HEK293T (cell line): ENCODE measurements at regions not wholly inside any gene's neighbourhood (a gene's known extent, or its start where the extent isn't known, plus 50 kb on each side); places are given as distances from the start of the nearest gene placed in this dataset.

ENCODE experiments used
- ARNT ChIP-seq: fragments of 450-650 bp; IDR thresholded peaks from 2 replicates; pipeline ENCODE4 v1.6.1; 2017; ENCODE audit warnings: mild to moderate bottlenecking
- BHLHE40 ChIP-seq: fragments of 450-650 bp; IDR thresholded peaks from 2 replicates; pipeline ENCODE4 v1.6.1; 2016; ENCODE audit warnings: mild to moderate bottlenecking, moderate library complexity, borderline replicate concordance
- ELF4 ChIP-seq: fragments of 450-650 bp; IDR thresholded peaks from 2 replicates; pipeline ENCODE4 v1.6.1; 2017; ENCODE audit warnings: antibody characterized with exemption
- FOXA1 ChIP-seq: fragments of 450-650 bp; IDR thresholded peaks from 2 replicates; pipeline ENCODE4 v1.6.1; 2016; ENCODE audit warnings: mild to moderate bottlenecking
- FOXK2 ChIP-seq: fragments of 450-650 bp; IDR thresholded peaks from 2 replicates; pipeline ENCODE4 v1.6.1; 2016; ENCODE audit warnings: mild to moderate bottlenecking
- HDGF ChIP-seq: fragments of 450-650 bp; IDR thresholded peaks from 2 replicates; pipeline ENCODE4 v1.6.1; 2017; ENCODE audit warnings: antibody characterized with exemption, borderline replicate concordance
- L3MBTL2 ChIP-seq: fragments of 450-650 bp; conservative IDR thresholded peaks from 2 replicates; pipeline ENCODE4 v1.6.1; 2016; ENCODE audit warnings: mild to moderate bottlenecking
- LEF1 ChIP-seq: fragments of 450-650 bp; IDR thresholded peaks from 2 replicates; pipeline ENCODE4 v1.6.1; 2017; ENCODE audit warnings: mild to moderate bottlenecking, borderline replicate concordance
- NFRKB ChIP-seq: fragments of 450-650 bp; IDR thresholded peaks from 2 replicates; pipeline ENCODE4 v1.6.1; 2016; ENCODE audit warnings: mild to moderate bottlenecking, moderate library complexity
- SP1 ChIP-seq: fragments of 450-650 bp; IDR thresholded peaks from 2 replicates; pipeline ENCODE4 v1.6.1; 2017
- SUZ12 ChIP-seq: fragments of 450-650 bp; IDR thresholded peaks from 2 replicates; pipeline ENCODE4 v1.6.1; 2016; ENCODE audit warnings: mild to moderate bottlenecking
- TARDBP ChIP-seq: fragments of 450-650 bp; IDR thresholded peaks from 2 replicates; pipeline ENCODE4 v1.6.1; 2016
- TF ChIP-seq, protein P1 (sequence below): fragments of 450-650 bp; IDR thresholded peaks from 2 replicates; pipeline ENCODE4 v1.6.1; 2016

DNA sequence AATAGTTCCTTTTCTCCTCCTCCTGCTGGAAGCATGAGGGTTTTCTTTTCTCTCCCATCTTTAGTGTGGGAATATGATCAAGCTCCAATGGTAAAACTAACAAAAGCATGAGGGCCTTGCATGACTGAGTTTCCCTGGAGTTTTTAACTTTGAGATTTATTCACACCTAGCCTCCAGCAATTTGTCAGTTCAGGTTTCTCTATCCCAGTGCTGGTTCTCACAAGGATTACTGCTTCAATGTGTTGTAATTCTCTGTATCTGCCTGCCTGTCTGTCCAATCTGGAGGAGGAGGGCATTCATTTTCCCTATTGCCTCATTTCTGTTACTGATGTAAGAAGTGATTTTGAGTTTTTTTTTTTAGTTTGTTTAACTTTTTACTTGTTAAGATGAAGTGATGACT lies 57.6 kb upstream of the RPRM start:
- no peak for TF ChIP-seq ARNT
- no peak for TF ChIP-seq ELF4
- TF ChIP-seq L3MBTL2: no peak
- TF ChIP-seq SP1: no peak
- no peak for TF ChIP-seq BHLHE40
- TF ChIP-seq LEF1: no peak
- TF ChIP-seq, protein P1, sequence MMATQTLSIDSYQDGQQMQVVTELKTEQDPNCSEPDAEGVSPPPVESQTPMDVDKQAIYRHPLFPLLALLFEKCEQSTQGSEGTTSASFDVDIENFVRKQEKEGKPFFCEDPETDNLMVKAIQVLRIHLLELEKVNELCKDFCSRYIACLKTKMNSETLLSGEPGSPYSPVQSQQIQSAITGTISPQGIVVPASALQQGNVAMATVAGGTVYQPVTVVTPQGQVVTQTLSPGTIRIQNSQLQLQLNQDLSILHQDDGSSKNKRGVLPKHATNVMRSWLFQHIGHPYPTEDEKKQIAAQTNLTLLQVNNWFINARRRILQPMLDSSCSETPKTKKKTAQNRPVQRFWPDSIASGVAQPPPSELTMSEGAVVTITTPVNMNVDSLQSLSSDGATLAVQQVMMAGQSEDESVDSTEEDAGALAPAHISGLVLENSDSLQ: no peak
- TF ChIP-seq HDGF: no peak
- no peak for TF ChIP-seq SUZ12
- no peak for TF ChIP-seq FOXA1
- TF ChIP-seq FOXK2: no peak
- TF ChIP-seq NFRKB: no peak
- no peak for TF ChIP-seq TARDBP
